ENCODE measurements at regions not wholly inside any gene's neighbourhood (a gene's known extent, or its start where the extent isn't known, plus 50 kb on each side); places are given as distances from the start of the nearest gene placed in this dataset. TPM values are rescaled to one million over a fixed set of nuclear protein-coding genes. Genes with fewer than 3 reads are reported as not detected.

Small RNA genes in the stretch of these regions (small RNA-seq; reads per million reads assigned to genes)
- not detected for gene RN7SKP21 (ENCODE audit: low read depth)
